WTC11 (cell line): ENCODE measurements at regions not wholly inside any gene's neighbourhood (a gene's known extent, or its start where the extent isn't known, plus 50 kb on each side); places are given as distances from the start of the nearest gene placed in this dataset.

Experiments
- ATAC-seq: fragments of 200-7000 bp; cut with Tn5 transposase; 2 replicates; pipeline ENCODE4 v1.10.0; 2021; ENCODE audit warnings: mild to moderate bottlenecking, moderate library complexity
- CTCF ChIA-PET: fragments of 300-600 bp; sonication (Branson Sonifier 250); formaldehyde crosslinking; loops from one replicate; lab custom pipeline; 2021; ENCODE audit warnings: antibody characterized with exemption; lab: Charles Lee
- POLR2A ChIA-PET: fragments of 350-600 bp; sonication (Branson Sonifier 250); formaldehyde crosslinking; loops from one replicate; lab custom pipeline; 2021; ENCODE audit warnings: antibody characterized with exemption; lab: Charles Lee
- DNase-seq: peaks from one replicate; pipeline ENCODE4 v3.0.0; 2021; ENCODE audit warnings: low spot score
- H3K27ac Mint-ChIP-seq: 2 replicates; pipeline ENCODE4 v1.8.0; 2021; ENCODE audit warnings: mixed read lengths
- H3K27me3 Mint-ChIP-seq: 2 replicates; pipeline ENCODE4 v1.8.0; 2021; ENCODE audit warnings: low read depth, mild to moderate bottlenecking, moderate library complexity, mixed read lengths
- H3K36me3 Mint-ChIP-seq: 2 replicates; pipeline ENCODE4 v1.8.0; 2021; ENCODE audit warnings: mixed read lengths
- H3K4me1 Mint-ChIP-seq: 2 replicates; pipeline ENCODE4 v1.8.0; 2022; ENCODE audit warnings: mixed read lengths
- H3K4me3 Mint-ChIP-seq: 2 replicates; pipeline ENCODE4 v1.8.0; 2021; ENCODE audit warnings: mild to moderate bottlenecking, moderate library complexity, mixed read lengths
- H3K9me3 Mint-ChIP-seq: 2 replicates; pipeline ENCODE4 v1.8.0; 2021; ENCODE audit warnings: mixed read lengths
- AR ChIP-seq: fragments of 250-450 bp; sonication (Bioruptor Pico); IDR thresholded peaks from 2 replicates; pipeline ENCODE4 v1.9.0; 2021; ENCODE audit warnings: mild to moderate bottlenecking
- ATF2 ChIP-seq: sonication (generic); formaldehyde crosslinking; IDR thresholded peaks from 2 replicates; pipeline ENCODE4 v1.8.1; 2022; ENCODE audit warnings: low read depth, missing genetic modification reagents, borderline replicate concordance
- CREM ChIP-seq: sonication (generic); formaldehyde crosslinking; IDR thresholded peaks from 2 replicates; pipeline ENCODE4 v1.8.1; 2022; ENCODE audit warnings: mild to moderate bottlenecking, missing genetic modification reagents, moderate library complexity
- E2F5 ChIP-seq: sonication (generic); formaldehyde crosslinking; IDR thresholded peaks from 2 replicates; pipeline ENCODE4 v1.8.1; 2022; ENCODE audit warnings: mild to moderate bottlenecking, moderate library complexity, missing genetic modification reagents
- ELF4 ChIP-seq: sonication (generic); formaldehyde crosslinking; IDR thresholded peaks from 2 replicates; pipeline ENCODE4 v1.8.1; 2022; ENCODE audit warnings: low read depth, mild to moderate bottlenecking, moderate library complexity, missing genetic modification reagents
- ETV6 ChIP-seq: sonication (generic); formaldehyde crosslinking; IDR thresholded peaks from 2 replicates; pipeline ENCODE4 v1.8.1; 2022; ENCODE audit warnings: mild to moderate bottlenecking, missing genetic modification reagents
- FOXK1 ChIP-seq: sonication (generic); formaldehyde crosslinking; IDR thresholded peaks from 2 replicates; pipeline ENCODE4 v1.8.0; 2022; ENCODE audit warnings: mild to moderate bottlenecking, moderate library complexity, missing genetic modification reagents
- GRHL2 ChIP-seq: fragments of 250-450 bp; sonication (Bioruptor Pico); IDR thresholded peaks from 2 replicates; pipeline ENCODE4 v1.8.0; 2022; ENCODE audit warnings: mild to moderate bottlenecking, moderate library complexity; ENCODE audit not compliant: insufficient replicate concordance, severe bottlenecking
- IRF2 ChIP-seq: sonication (generic); formaldehyde crosslinking; IDR thresholded peaks from 2 replicates; pipeline ENCODE4 v1.8.0; 2022; ENCODE audit warnings: low read depth, missing genetic modification reagents, borderline replicate concordance
- MAX ChIP-seq: sonication (generic); formaldehyde crosslinking; IDR thresholded peaks from 2 replicates; pipeline ENCODE4 v1.8.0; 2022; ENCODE audit warnings: mild to moderate bottlenecking, missing genetic modification reagents
- NFATC4 ChIP-seq: fragments of 250-450 bp; sonication (Bioruptor Pico); IDR thresholded peaks from 2 replicates; pipeline ENCODE4 v1.9.0; 2021; ENCODE audit warnings: mild to moderate bottlenecking
- NFYB ChIP-seq: sonication (generic); formaldehyde crosslinking; conservative IDR thresholded peaks from 2 replicates; pipeline ENCODE4 v1.8.0; 2022; ENCODE audit warnings: low read depth, missing genetic modification reagents
- NR2C2 ChIP-seq: sonication (generic); formaldehyde crosslinking; IDR thresholded peaks from 2 replicates; pipeline ENCODE4 v1.8.0; 2022; ENCODE audit warnings: mild to moderate bottlenecking, missing genetic modification reagents
- PRDM15 ChIP-seq: sonication (generic); formaldehyde crosslinking; IDR thresholded peaks from 2 replicates; pipeline ENCODE4 v1.8.0; 2022; ENCODE audit warnings: missing genetic modification reagents
- RORB ChIP-seq: fragments of 250-450 bp; sonication (Bioruptor Pico); IDR thresholded peaks from 2 replicates; pipeline ENCODE4 v1.9.0; 2021; ENCODE audit warnings: mild to moderate bottlenecking
- SMAD3 ChIP-seq: sonication (generic); formaldehyde crosslinking; IDR thresholded peaks from 2 replicates; pipeline ENCODE4 v1.8.0; 2022; ENCODE audit warnings: missing genetic modification reagents, mild to moderate bottlenecking, borderline replicate concordance
- SMAD4 ChIP-seq: sonication (generic); formaldehyde crosslinking; IDR thresholded peaks from 2 replicates; pipeline ENCODE4 v1.8.0; 2022; ENCODE audit warnings: mild to moderate bottlenecking, missing genetic modification reagents
- ZBTB21 ChIP-seq: sonication (generic); formaldehyde crosslinking; IDR thresholded peaks from 2 replicates; pipeline ENCODE4 v1.8.1; 2023; ENCODE audit warnings: mild to moderate bottlenecking, missing genetic modification reagents, borderline replicate concordance
- ZMAT4 ChIP-seq: fragments of 250-450 bp; sonication (Bioruptor Pico); IDR thresholded peaks from 2 replicates; pipeline ENCODE4 v1.9.0; 2021; ENCODE audit warnings: mild to moderate bottlenecking
- ZNF317 ChIP-seq: sonication (generic); formaldehyde crosslinking; IDR thresholded peaks from 2 replicates; pipeline ENCODE4 v1.8.1; 2023; ENCODE audit warnings: low read depth, mild to moderate bottlenecking, moderate library complexity, missing genetic modification reagents, borderline replicate concordance
- ZNF532 ChIP-seq: fragments of 250-450 bp; sonication (Bioruptor Pico); IDR thresholded peaks from 2 replicates; pipeline ENCODE4 v1.9.0; 2021; ENCODE audit warnings: mild to moderate bottlenecking, borderline replicate concordance
- ZNF671 ChIP-seq: fragments of 250-450 bp; sonication (Bioruptor Pico); IDR thresholded peaks from 2 replicates; pipeline ENCODE4 v1.8.0; 2021; ENCODE audit warnings: mild to moderate bottlenecking

GRCh38 chr7:88647825-88648224, 111.7 kb upstream of the ZNF804B start:
- no peak for ATAC-seq
- POLR2A ChIA-PET, result no interaction called here
- Mint-ChIP-seq H3K36me3 (peaks cover 19% of the 10 kb centered on the region), H3K27ac (no peak overlapping the region), H3K27me3 (no peaks in the 10 kb centered on the region), H3K4me3 (no peak overlapping the region), H3K4me1 (peaks cover 3% of the 10 kb centered on the region), H3K9me3 (peaks cover 28% of the 10 kb centered on the region)
- TF ChIP-seq GRHL2 (CRISPR knock-in tag), result no peak
- TF ChIP-seq ZNF532 (CRISPR knock-in tag), result no peak
- no peak for TF ChIP-seq SMAD3 (CRISPR knock-in tag)
- no peak for TF ChIP-seq ZBTB21
- no peak for TF ChIP-seq NFATC4 (CRISPR knock-in tag)
- no peak for TF ChIP-seq ZMAT4 (CRISPR knock-in tag)
- TF ChIP-seq AR (CRISPR knock-in tag), result no peak
- no peak for TF ChIP-seq ZNF317 (CRISPR knock-in tag)
- TF ChIP-seq SMAD4 (CRISPR knock-in tag), result no peak
- TF ChIP-seq IRF2, result no peak
- no peak for TF ChIP-seq NR2C2
- no peak for TF ChIP-seq E2F5 (CRISPR knock-in tag)
- no peak for TF ChIP-seq ELF4
- TF ChIP-seq ETV6, result no peak
- no peak for TF ChIP-seq MAX (CRISPR knock-in tag)
- CTCF ChIA-PET, result no interaction called here
- no peak for DNase-seq

GRCh38 chr7:88638583-88638982, 120.9 kb upstream of the ZNF804B start:
- CTCF ChIA-PET, result no interaction called here
- no peak for ATAC-seq
- Mint-ChIP-seq H3K27me3 (peaks cover 28% of the 10 kb centered on the region), H3K4me1 (peaks cover 33% of the 10 kb centered on the region), H3K9me3 (peaks cover 6% of the 10 kb centered on the region; the same call in 1 of the 2 replicates), H3K4me3 (no peak overlapping the region), H3K27ac (no peak overlapping the region), H3K36me3 (no peaks in the 10 kb centered on the region)
- POLR2A ChIA-PET, result no interaction called here
- no peak for DNase-seq
- TF ChIP-seq ZNF671 (CRISPR knock-in tag), result no peak
- no peak for TF ChIP-seq RORB
- no peak for TF ChIP-seq NFYB
- no peak for TF ChIP-seq CREM (CRISPR knock-in tag)
- TF ChIP-seq FOXK1 (CRISPR knock-in tag), result no peak
- TF ChIP-seq ATF2 (CRISPR knock-in tag), result no peak
- no peak for TF ChIP-seq PRDM15
